PC-9 (cell line): ENCODE measurements at regions not wholly inside any gene's neighbourhood (a gene's known extent, or its start where the extent isn't known, plus 50 kb on each side); places are given as distances from the start of the nearest gene placed in this dataset.

Experiments
- CTCF ChIP-seq: fragments of 200-600 bp; sonication (generic); conservative IDR thresholded peaks from 2 replicates; pipeline ENCODE4 v1.6.1; 2017; ENCODE audit warnings: mixed run types, antibody characterized with exemption, mild to moderate bottlenecking, moderate library complexity
- EZH2 ChIP-seq: fragments of 200-600 bp; sonication (generic); IDR thresholded peaks from 2 replicates; pipeline ENCODE4 v1.8.0; 2017; ENCODE audit warnings: antibody characterized with exemption, low read depth

GRCh38 chr9:642014-642413, 199.5 kb upstream of the DMRT1 start:
- TF ChIP-seq EZH2 (no peak), CTCF (no peak)
